HG02678 (cell line): ENCODE measurements at regions not wholly inside any gene's neighbourhood (a gene's known extent, or its start where the extent isn't known, plus 50 kb on each side); places are given as distances from the start of the nearest gene placed in this dataset.

Source experiments
- ATAC-seq: cut with Tn5 transposase; IDR thresholded peaks from one replicate; pipeline ENCODE4 v1.9.1; 2021; ENCODE audit warnings: mild to moderate bottlenecking, moderate library complexity; ENCODE audit not compliant: unreplicated experiment

GRCh38 chr2:52779446-52779845 lies 988.2 kb upstream of the CHAC2 start:
- no peak for ATAC-seq

- no peak for ATAC-seq
These were observed 991.0 kb upstream of the CHAC2 start for GRCh38 chr2:52776571-52776970.

GRCh38 chr2:52775674-52776073 lies 991.9 kb upstream of the CHAC2 start:
- ATAC-seq: no peak

- ATAC-seq: no peak
These were observed 1001.9 kb upstream of the CHAC2 start for GRCh38 chr2:52765735-52766134.

- ATAC-seq: no peak
These were observed 1017.8 kb upstream of the CHAC2 start for GRCh38 chr2:52749764-52750163.

GRCh38 chr2:52745144-52745543 lies 1022.5 kb upstream of the CHAC2 start:
- no peak for ATAC-seq

GRCh38 chr2:52732849-52733395 lies 1034.7 kb upstream of the CHAC2 start:
- no peak for ATAC-seq

GRCh38 chr2:52724585-52724984 lies 1043.0 kb upstream of the CHAC2 start:
- no peak for ATAC-seq

- no peak for ATAC-seq
These were observed 1049.8 kb upstream of the CHAC2 start for GRCh38 chr2:52717836-52718235.

GRCh38 chr2:52710810-52711618 lies 1056.6 kb upstream of the CHAC2 start:
- no peak for ATAC-seq

GRCh38 chr2:52704251-52704650 lies 1063.4 kb upstream of the CHAC2 start:
- ATAC-seq: no peak

GRCh38 chr2:52703004-52703403 lies 1064.6 kb upstream of the CHAC2 start:
- no peak for ATAC-seq

GRCh38 chr2:52698408-52698807 lies 1069.2 kb upstream of the CHAC2 start:
- ATAC-seq: no peak

GRCh38 chr2:52697690-52698089 lies 1069.9 kb upstream of the CHAC2 start:
- no peak for ATAC-seq

- ATAC-seq: no peak
These were observed 1071.9 kb upstream of the CHAC2 start for GRCh38 chr2:52695731-52696130.

- no peak for ATAC-seq
These were observed 1080.7 kb upstream of the CHAC2 start for GRCh38 chr2:52686935-52687334.

GRCh38 chr2:52676056-52676455 lies 1091.5 kb upstream of the CHAC2 start:
- no peak for ATAC-seq

- no peak for ATAC-seq
These were observed 1098.9 kb upstream of the CHAC2 start for GRCh38 chr2:52668724-52669123.

GRCh38 chr2:52659546-52659945 lies 1108.1 kb upstream of the CHAC2 start:
- ATAC-seq: no peak

- no peak for ATAC-seq
These were observed 1109.0 kb upstream of the CHAC2 start for GRCh38 chr2:52658598-52658997.

GRCh38 chr2:52639692-52640091 lies 1127.9 kb upstream of the CHAC2 start:
- no peak for ATAC-seq

- no peak for ATAC-seq
These were observed 1135.1 kb upstream of the CHAC2 start for GRCh38 chr2:52632543-52632942.

GRCh38 chr2:52629944-52630343 lies 1137.7 kb upstream of the CHAC2 start:
- no peak for ATAC-seq
